HepG2 (cell line): ENCODE measurements at regions not wholly inside any gene's neighbourhood (a gene's known extent, or its start where the extent isn't known, plus 50 kb on each side); places are given as distances from the start of the nearest gene placed in this dataset.

ENCODE experiments used
- EP300 ChIP-seq, 3 experiments: sonication (generic) in 1 of 3; formaldehyde crosslinking in 1 of 3; IDR thresholded peaks; 2 replicates each; pipeline versions ENCODE4 v1.5.1 to v1.6.1; 2011 to 2020; ENCODE audit warnings: low read depth in 2 of 3, low read length in 2 of 3, borderline replicate concordance in 1 of 3, improper control_type of control experiment in 1 of 3, mild to moderate bottlenecking in 1 of 3, missing genetic modification reagents in 1 of 3, moderate library complexity in 1 of 3
- FIP1L1 ChIP-seq: fragments of 200-400 bp; formaldehyde crosslinking; IDR thresholded peaks from 2 replicates; pipeline ENCODE4 v1.6.1; 2018; ENCODE audit warnings: low read depth, mild to moderate bottlenecking, low read length, moderate library complexity, borderline replicate concordance; ENCODE audit not compliant: insufficient read depth
- NCOA2 ChIP-seq: sonication (generic); formaldehyde crosslinking; IDR thresholded peaks from 2 replicates; pipeline ENCODE4 v1.8.0; 2022; ENCODE audit warnings: inconsistent platforms
- NR3C1 ChIP-seq: sonication (generic); formaldehyde crosslinking; IDR thresholded peaks from 2 replicates; pipeline ENCODE4 v1.4.0; 2020; ENCODE audit warnings: missing genetic modification reagents
- POLR2A ChIP-seq, 2 experiments: IDR thresholded peaks; 2 replicates each; pipeline ENCODE4 v1.6.1; 2011; ENCODE audit warnings: low read depth in 2 of 2, low read length in 2 of 2, mild to moderate bottlenecking in 1 of 2, moderate library complexity in 1 of 2; ENCODE audit not compliant: insufficient read depth in 1 of 2
- TAF15 ChIP-seq: fragments of 200-400 bp; formaldehyde crosslinking; IDR thresholded peaks from one replicate; pipeline ENCODE4 v1.6.1; 2018; ENCODE audit warnings: mild to moderate bottlenecking, low read depth, low read length; ENCODE audit not compliant: poor library complexity, severe bottlenecking
- TF ChIP-seq, protein P1 (sequence below): sonication (generic); formaldehyde crosslinking; IDR thresholded peaks from 2 replicates; pipeline ENCODE4 v1.5.0; 2020; ENCODE audit warnings: mild to moderate bottlenecking, missing genetic modification reagents, moderate library complexity
- TF ChIP-seq, protein P2 (sequence below), 2 experiments: sonication (generic) in 1 of 2; formaldehyde crosslinking in 1 of 2; IDR thresholded peaks; 2 replicates each; pipeline versions ENCODE4 v1.5.1 to v1.6.1; 2011 to 2020; ENCODE audit warnings: borderline replicate concordance in 1 of 2, low read depth in 1 of 2, low read length in 1 of 2, mild to moderate bottlenecking in 1 of 2, missing genetic modification reagents in 1 of 2, moderate library complexity in 1 of 2

DNA sequence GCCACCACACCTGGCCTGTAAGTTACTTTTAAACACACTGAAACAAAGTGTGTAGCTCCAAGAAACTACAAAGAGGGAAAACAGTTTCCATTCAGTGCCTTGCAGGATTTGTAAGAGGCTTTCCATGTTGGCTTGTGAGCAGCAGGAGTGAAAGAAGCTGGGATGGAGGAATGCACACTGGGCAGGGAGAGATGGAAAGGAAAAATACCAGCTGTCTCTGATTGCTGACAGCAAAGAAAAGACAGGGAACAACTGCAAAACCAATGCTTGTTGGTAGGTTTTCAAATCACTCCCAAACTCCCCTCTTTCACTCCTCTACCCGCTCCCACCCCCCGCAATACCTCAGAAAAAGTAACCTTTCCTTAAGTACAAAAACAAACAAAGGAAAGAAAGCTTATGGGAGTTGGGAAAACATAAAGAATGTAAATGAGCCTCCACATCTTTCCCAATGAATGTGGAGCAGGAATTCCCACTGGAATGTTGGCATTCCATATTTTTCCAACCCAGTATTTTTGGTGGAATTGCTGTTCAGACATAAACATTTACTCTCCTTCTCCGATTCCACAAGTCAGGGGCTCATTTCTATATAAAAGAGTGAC is 166.1 kb downstream of the THBS2 start:
- TF ChIP-seq NCOA2: no peak
- no peak for TF ChIP-seq FIP1L1
- no peak for TF ChIP-seq EP300 (IDR thresholded peaks at IDR 0.05; ENCODE audit: low read depth in 2 of 2, low read length in 2 of 2)
- no peak for TF ChIP-seq EP300 (CRISPR knock-in tag; IDR thresholded peaks at IDR 0.05; ENCODE audit: borderline replicate concordance)
- TF ChIP-seq, protein P1, sequence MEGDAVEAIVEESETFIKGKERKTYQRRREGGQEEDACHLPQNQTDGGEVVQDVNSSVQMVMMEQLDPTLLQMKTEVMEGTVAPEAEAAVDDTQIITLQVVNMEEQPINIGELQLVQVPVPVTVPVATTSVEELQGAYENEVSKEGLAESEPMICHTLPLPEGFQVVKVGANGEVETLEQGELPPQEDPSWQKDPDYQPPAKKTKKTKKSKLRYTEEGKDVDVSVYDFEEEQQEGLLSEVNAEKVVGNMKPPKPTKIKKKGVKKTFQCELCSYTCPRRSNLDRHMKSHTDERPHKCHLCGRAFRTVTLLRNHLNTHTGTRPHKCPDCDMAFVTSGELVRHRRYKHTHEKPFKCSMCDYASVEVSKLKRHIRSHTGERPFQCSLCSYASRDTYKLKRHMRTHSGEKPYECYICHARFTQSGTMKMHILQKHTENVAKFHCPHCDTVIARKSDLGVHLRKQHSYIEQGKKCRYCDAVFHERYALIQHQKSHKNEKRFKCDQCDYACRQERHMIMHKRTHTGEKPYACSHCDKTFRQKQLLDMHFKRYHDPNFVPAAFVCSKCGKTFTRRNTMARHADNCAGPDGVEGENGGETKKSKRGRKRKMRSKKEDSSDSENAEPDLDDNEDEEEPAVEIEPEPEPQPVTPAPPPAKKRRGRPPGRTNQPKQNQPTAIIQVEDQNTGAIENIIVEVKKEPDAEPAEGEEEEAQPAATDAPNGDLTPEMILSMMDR (CRISPR knock-in tag): no peak
- TF ChIP-seq, protein P2, sequence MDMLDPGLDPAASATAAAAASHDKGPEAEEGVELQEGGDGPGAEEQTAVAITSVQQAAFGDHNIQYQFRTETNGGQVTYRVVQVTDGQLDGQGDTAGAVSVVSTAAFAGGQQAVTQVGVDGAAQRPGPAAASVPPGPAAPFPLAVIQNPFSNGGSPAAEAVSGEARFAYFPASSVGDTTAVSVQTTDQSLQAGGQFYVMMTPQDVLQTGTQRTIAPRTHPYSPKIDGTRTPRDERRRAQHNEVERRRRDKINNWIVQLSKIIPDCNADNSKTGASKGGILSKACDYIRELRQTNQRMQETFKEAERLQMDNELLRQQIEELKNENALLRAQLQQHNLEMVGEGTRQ (IDR thresholded peaks at IDR 0.05; ENCODE audit: low read depth, low read length): no peak
- TF ChIP-seq, protein P2 (CRISPR knock-in tag; IDR thresholded peaks at IDR 0.05; ENCODE audit: borderline replicate concordance): no peak
- no peak for TF ChIP-seq NR3C1 (CRISPR knock-in tag)
- no peak for TF ChIP-seq POLR2A (IDR thresholded peaks at IDR 0.05; ENCODE audit: insufficient read depth in 1 of 2, low read depth in 2 of 2, low read length in 2 of 2)
- no peak for TF ChIP-seq TAF15
